HepG2 (cell line): ENCODE measurements at regions not wholly inside any gene's neighbourhood (a gene's known extent, or its start where the extent isn't known, plus 50 kb on each side); places are given as distances from the start of the nearest gene placed in this dataset.

Source experiments
- HDAC1 ChIP-seq: sonication (generic); formaldehyde crosslinking; IDR thresholded peaks from 2 replicates; pipeline ENCODE4 v1.5.1; 2020; ENCODE audit warnings: mild to moderate bottlenecking, missing genetic modification reagents
- HMG20B ChIP-seq: conservative IDR thresholded peaks from 2 replicates; pipeline ENCODE4 v1.6.1; 2016; ENCODE audit warnings: missing genetic modification reagents, missing compliant biosample characterization
- HOXA5 ChIP-seq: sonication (generic); formaldehyde crosslinking; IDR thresholded peaks from 2 replicates; pipeline ENCODE4 v1.4.0; 2020; ENCODE audit warnings: missing genetic modification reagents
- TOE1 ChIP-seq: sonication (generic); formaldehyde crosslinking; IDR thresholded peaks from 2 replicates; pipeline ENCODE4 v1.4.0; 2020; ENCODE audit warnings: mild to moderate bottlenecking, missing genetic modification reagents
- ZBTB4 ChIP-seq: sonication (generic); formaldehyde crosslinking; IDR thresholded peaks from 2 replicates; pipeline ENCODE4 v1.4.0; 2020; ENCODE audit warnings: missing genetic modification reagents, mild to moderate bottlenecking, borderline replicate concordance
- ZFP41 ChIP-seq: sonication (generic); formaldehyde crosslinking; IDR thresholded peaks from 2 replicates; pipeline ENCODE4 v1.4.0; 2020; ENCODE audit warnings: mild to moderate bottlenecking, missing genetic modification reagents, borderline replicate concordance
- ZFYVE20 ChIP-seq: sonication (generic); formaldehyde crosslinking; IDR thresholded peaks from 2 replicates; pipeline ENCODE4 v1.8.0; 2023; ENCODE audit warnings: low read depth, mild to moderate bottlenecking, moderate library complexity, missing genetic modification reagents, borderline replicate concordance
- ZNF557 ChIP-seq: sonication (generic); formaldehyde crosslinking; IDR thresholded peaks from 2 replicates; pipeline ENCODE4 v1.4.0; 2020; ENCODE audit warnings: missing genetic modification reagents
- ZNF629 ChIP-seq: sonication (generic); formaldehyde crosslinking; conservative IDR thresholded peaks from 2 replicates; pipeline ENCODE4 v1.5.0; 2020; ENCODE audit warnings: missing genetic modification reagents
- ZNF691 ChIP-seq: sonication (generic); formaldehyde crosslinking; IDR thresholded peaks from 2 replicates; pipeline ENCODE4 v1.4.0; 2020; ENCODE audit warnings: missing genetic modification reagents, low read depth, mild to moderate bottlenecking, borderline replicate concordance
- TF ChIP-seq, protein P1 (sequence below), 2 experiments: sonication (generic) in 1 of 2; formaldehyde crosslinking in 1 of 2; IDR thresholded peaks; 2 replicates each; pipeline versions ENCODE4 v1.4.0 to v1.6.1; 2018 to 2020; ENCODE audit warnings: missing genetic modification reagents in 2 of 2, borderline replicate concordance in 1 of 2, low read depth in 1 of 2, mild to moderate bottlenecking in 1 of 2, missing biosample characterization in 1 of 2
- TF ChIP-seq, protein P2 (sequence below): sonication (generic); formaldehyde crosslinking; IDR thresholded peaks from 2 replicates; pipeline ENCODE4 v1.8.1; 2023; ENCODE audit warnings: mild to moderate bottlenecking, missing genetic modification reagents

DNA sequence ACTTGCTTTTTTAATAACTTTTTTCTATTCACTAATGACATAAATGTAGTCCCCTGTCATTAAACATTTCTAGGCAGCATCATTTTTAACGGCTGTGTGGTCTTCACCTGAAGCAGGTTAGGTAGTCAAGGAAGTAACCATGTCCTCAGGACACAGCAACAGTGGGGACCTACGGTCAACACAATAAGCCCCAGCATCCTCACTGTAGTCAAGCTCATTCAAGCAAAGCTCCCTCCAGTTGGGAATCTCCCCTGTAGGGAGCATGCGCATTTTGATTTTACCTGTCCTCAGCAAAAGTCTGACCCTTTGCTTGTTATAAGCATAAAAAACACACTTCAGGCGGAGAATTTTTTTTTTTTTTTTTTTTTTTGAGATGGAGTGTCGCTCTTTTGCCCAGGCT, 151.4 kb downstream of the SHQ1 start (continued):
- TF ChIP-seq ZBTB4 (CRISPR knock-in tag) (no peak), HOXA5 (no peak), TOE1 (CRISPR knock-in tag) (no peak), ZNF691 (CRISPR knock-in tag) (no peak), HMG20B (CRISPR knock-in tag) (no peak), ZNF629 (no peak), HDAC1 (CRISPR knock-in tag) (no peak), ZFP41 (CRISPR knock-in tag) (no peak), ZNF557 (CRISPR knock-in tag) (no peak), ZFYVE20 (CRISPR knock-in tag) (no peak)
- TF ChIP-seq, protein P1, sequence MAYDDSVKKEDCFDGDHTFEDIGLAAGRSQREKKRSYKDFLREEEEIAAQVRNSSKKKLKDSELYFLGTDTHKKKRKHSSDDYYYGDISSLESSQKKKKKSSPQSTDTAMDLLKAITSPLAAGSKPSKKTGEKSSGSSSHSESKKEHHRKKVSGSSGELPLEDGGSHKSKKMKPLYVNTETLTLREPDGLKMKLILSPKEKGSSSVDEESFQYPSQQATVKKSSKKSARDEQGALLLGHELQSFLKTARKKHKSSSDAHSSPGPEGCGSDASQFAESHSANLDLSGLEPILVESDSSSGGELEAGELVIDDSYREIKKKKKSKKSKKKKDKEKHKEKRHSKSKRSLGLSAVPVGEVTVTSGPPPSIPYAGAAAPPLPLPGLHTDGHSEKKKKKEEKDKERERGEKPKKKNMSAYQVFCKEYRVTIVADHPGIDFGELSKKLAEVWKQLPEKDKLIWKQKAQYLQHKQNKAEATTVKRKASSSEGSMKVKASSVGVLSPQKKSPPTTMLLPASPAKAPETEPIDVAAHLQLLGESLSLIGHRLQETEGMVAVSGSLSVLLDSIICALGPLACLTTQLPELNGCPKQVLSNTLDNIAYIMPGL (CRISPR knock-in tag; IDR thresholded peaks at IDR 0.05; ENCODE audit: borderline replicate concordance in 1 of 2, low read depth in 1 of 2) = no peak
- TF ChIP-seq, protein P2, sequence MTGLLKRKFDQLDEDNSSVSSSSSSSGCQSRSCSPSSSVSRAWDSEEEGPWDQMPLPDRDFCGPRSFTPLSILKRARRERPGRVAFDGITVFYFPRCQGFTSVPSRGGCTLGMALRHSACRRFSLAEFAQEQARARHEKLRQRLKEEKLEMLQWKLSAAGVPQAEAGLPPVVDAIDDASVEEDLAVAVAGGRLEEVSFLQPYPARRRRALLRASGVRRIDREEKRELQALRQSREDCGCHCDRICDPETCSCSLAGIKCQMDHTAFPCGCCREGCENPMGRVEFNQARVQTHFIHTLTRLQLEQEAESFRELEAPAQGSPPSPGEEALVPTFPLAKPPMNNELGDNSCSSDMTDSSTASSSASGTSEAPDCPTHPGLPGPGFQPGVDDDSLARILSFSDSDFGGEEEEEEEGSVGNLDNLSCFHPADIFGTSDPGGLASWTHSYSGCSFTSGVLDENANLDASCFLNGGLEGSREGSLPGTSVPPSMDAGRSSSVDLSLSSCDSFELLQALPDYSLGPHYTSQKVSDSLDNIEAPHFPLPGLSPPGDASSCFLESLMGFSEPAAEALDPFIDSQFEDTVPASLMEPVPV (CRISPR knock-in tag) = no peak
